AG04450 (cell line): ENCODE measurements at regions not wholly inside any gene's neighbourhood (a gene's known extent, or its start where the extent isn't known, plus 50 kb on each side); places are given as distances from the start of the nearest gene placed in this dataset.

Experiments
- CTCF ChIA-PET: fragments of 300-600, 350-600 bp; formaldehyde crosslinking; extraction: SDS; loops from one replicate; lab custom pipeline; 2022; ENCODE audit warnings: antibody characterized with exemption, inconsistent platforms; lab: Charles Lee
- POLR2A ChIA-PET: fragments of 350-600 bp; formaldehyde crosslinking; extraction: SDS; loops from one replicate; lab custom pipeline; 2021; ENCODE audit warnings: antibody characterized with exemption, inconsistent platforms; lab: Yijun Ruan, JAX
- DNase-seq: peaks from one replicate; pipeline ENCODE4 v3.0.0-alpha.2; 2011; ENCODE audit warnings: low read depth, low spot score
- H3K27ac ChIP-seq: one replicate; pipeline ENCODE4 v1.5.1; 2012; ENCODE audit warnings: low read depth, low read length, control low read depth
- H3K27me3 ChIP-seq: one replicate; pipeline ENCODE4 v1.6.0; 2012; ENCODE audit warnings: low read length; ENCODE audit not compliant: control insufficient read depth, insufficient read depth
- H3K4me3 ChIP-seq: 2 replicates; pipeline ENCODE4 v1.5.1; 2011; ENCODE audit warnings: mild to moderate bottlenecking, low read depth, low read length, control low read depth
- H3K9me3 ChIP-seq: 2 replicates; pipeline ENCODE4 v1.5.1; 2012; ENCODE audit warnings: low read length; ENCODE audit not compliant: control insufficient read depth, insufficient read depth
- CTCF ChIP-seq: IDR thresholded peaks from 2 replicates; pipeline ENCODE4 v1.5.1; 2011; ENCODE audit warnings: low read depth, low read length, control low read depth, inconsistent platforms

GRCh38 chr16:11482946-11483748 lies 103.6 kb downstream of the LITAF start:
- peaks cover 3% of the 10 kb centered on the region for H3K27me3 ChIP-seq
- peaks cover 21% of the 10 kb centered on the region for H3K9me3 ChIP-seq
- TF ChIP-seq CTCF, result no peak
- DNase-seq, result no peak
- POLR2A ChIA-PET, result no interaction called here
- CTCF ChIA-PET, result interaction anchor here (0.7 kb wide), 1 partner anchor 96 kb away, joined by 7 read pairs; no protein-coding TSS in a partner anchor
- H3K4me3 ChIP-seq, result no peak overlapping the region
- H3K27ac ChIP-seq, result no peak overlapping the region

- H3K4me3 ChIP-seq, result no peak overlapping the region
- peaks cover 3% of the 10 kb centered on the region for H3K27me3 ChIP-seq
- ChIA-PET POLR2A (interaction anchor here (1.4 kb wide), 1 partner anchor 13 kb away, joined by 3 read pairs; no protein-coding TSS in a partner anchor), CTCF (no interaction called here)
- no peak for DNase-seq
- H3K9me3 ChIP-seq, result peaks cover 16% of the 10 kb centered on the region
- no peak overlapping the region for H3K27ac ChIP-seq
- TF ChIP-seq CTCF, result no peak
Observed at GRCh38 chr16:11484691-11485258, 101.9 kb downstream of the LITAF start.

- DNase-seq, result no peak
- POLR2A ChIA-PET, result no interaction called here
- no peak overlapping the region for H3K4me3 ChIP-seq
- CTCF ChIA-PET, result no interaction called here
- no peak overlapping the region for H3K27ac ChIP-seq
- peaks cover 3% of the 10 kb centered on the region for H3K27me3 ChIP-seq
- no peak for TF ChIP-seq CTCF
- H3K9me3 ChIP-seq, result peaks cover 16% of the 10 kb centered on the region
Observed at GRCh38 chr16:11485676-11486075, 101.0 kb downstream of the LITAF start.

GRCh38 chr16:11487289-11487688 lies 99.4 kb downstream of the LITAF start:
- TF ChIP-seq CTCF, result no peak
- Histone ChIP-seq H3K4me3 (no peak overlapping the region), H3K9me3 (peaks cover 16% of the 10 kb centered on the region), H3K27ac (no peak overlapping the region), H3K27me3 (peaks cover 3% of the 10 kb centered on the region)
- ChIA-PET CTCF (no interaction called here), POLR2A (no interaction called here)
- no peak for DNase-seq

GRCh38 chr16:11488304-11488703 lies 98.4 kb downstream of the LITAF start:
- Histone ChIP-seq H3K27me3 (peaks cover 3% of the 10 kb centered on the region), H3K4me3 (no peak overlapping the region), H3K9me3 (peaks cover 17% of the 10 kb centered on the region), H3K27ac (no peak overlapping the region)
- CTCF ChIA-PET, result no interaction called here
- no peak for DNase-seq
- POLR2A ChIA-PET, result interaction anchor here (0.7 kb wide), 1 partner anchor 237 kb away, joined by 4 read pairs; no protein-coding TSS in a partner anchor
- no peak for TF ChIP-seq CTCF
